Heart left ventricle (tissue), 16 donors: ENCODE measurements at regions not wholly inside any gene's neighbourhood (a gene's known extent, or its start where the extent isn't known, plus 50 kb on each side); places are given as distances from the start of the nearest gene placed in this dataset.

Experiments
- ATAC-seq, 4 donors: fragments of 200-7000 bp; cut with Tn5 transposase; one replicate each; pipeline ENCODE4 v1.9.1; 2020 to 2022; ENCODE audit warnings: moderate library complexity in 4 of 4, mild to moderate bottlenecking in 3 of 4, moderate number of reproducible peaks in 1 of 4
- DNase-seq, 5 donors: peaks; one replicate each; pipeline ENCODE4 v3.0.0-alpha.2; 2020
- H3K27ac ChIP-seq, 12 donors: fragments of 200-600 bp; sonication (generic) in 4 of 12; one replicate each; pipeline versions ENCODE4 v1.5.0 to v1.8.0; 2016 to 2022; ENCODE audit warnings: mild to moderate bottlenecking in 2 of 12
- H3K27me3 ChIP-seq, 9 donors: fragments of 200-600 bp; sonication (generic) in 2 of 9; one replicate each; pipeline versions ENCODE4 v1.5.1 to v1.8.0; 2016 to 2022; ENCODE audit warnings: mild to moderate bottlenecking in 3 of 9
- H3K36me3 ChIP-seq, 9 donors: fragments of 200-600 bp; sonication (generic) in 2 of 9; one replicate each; pipeline versions ENCODE4 v1.5.0 to v1.8.0; 2018 to 2022; ENCODE audit warnings: mild to moderate bottlenecking in 2 of 9
- H3K4me1 ChIP-seq, 12 donors: fragments of 200-600 bp; sonication (generic) in 4 of 12; one replicate each; pipeline versions ENCODE4 v1.5.0 to v1.8.0; 2016 to 2022; ENCODE audit warnings: mild to moderate bottlenecking in 3 of 12
- H3K4me3 ChIP-seq, 12 donors: fragments of 200-600 bp; sonication (generic) in 4 of 12; one replicate each; pipeline versions ENCODE4 v1.5.0 to v1.8.0; 2017 to 2022; ENCODE audit warnings: mild to moderate bottlenecking in 9 of 12, moderate library complexity in 4 of 12
- H3K9me3 ChIP-seq, 12 donors: fragments of 200-600 bp; sonication (generic) in 4 of 12; one replicate each; pipeline versions ENCODE4 v1.5.0 to v1.8.0; 2016 to 2022; ENCODE audit warnings: mild to moderate bottlenecking in 1 of 12
- POLR2A ChIP-seq, 2 donors: fragments of 450-650 bp; IDR thresholded peaks; one replicate each; pipeline ENCODE4 v1.6.1; 2017; ENCODE audit warnings: antibody characterized with exemption in 2 of 2, mild to moderate bottlenecking in 2 of 2, moderate library complexity in 2 of 2
- WGBS, 4 donors: extraction: QIAGEN DNeasy Blood & Tissue Kit in 2 of 4; methylation state at CpG; one replicate each; pipeline versions ENCODE4 v1.1.5 to v1.1.7; 2013 to 2018; 5-methylcytosine and 5-hydroxymethylcytosine counted together
- intact Hi-C, 10 donors: fragments of 100-400 bp; cut with DNase I; formaldehyde crosslinking; loops; one replicate each; pipeline versions ENCODE4 v1.11.1 to v1.14.2; 2022
- TF ChIP-seq, protein P1 (sequence below), 12 donors: fragments of 200-600 bp; sonication (generic) in 4 of 12; IDR thresholded peaks; one replicate each; pipeline versions ENCODE4 v1.5.0 to v1.8.0; 2018 to 2022; ENCODE audit warnings: antibody characterized with exemption in 12 of 12, mild to moderate bottlenecking in 5 of 12
- donor health status: ischemic (EF 13 %, LVEDD 7.1; RV severe dilation, severe dysfunction).
- donor health status: healthy with polysubstance abuse.
- donor health status: DM: no; HTN: yes; CAD: no.
- donor health status: DM: no; HTN: no; CAD: no.
- donor health status: ischemic (EF 25% LVEDD 6.9; RV normal size, moderate dysfunction).
- donor health status: ischemic (EF 25% LVEDD 5.7; RV mildly dilated, moderate dysfunction).
- donor health status: healthy.
- donor health status: DM: yes; HTN: yes; CAD: no.
- donor health status: ischemic (EF 35%, LVEDD 5.7; RV mildly dilated, moderate dysfunction).
- donor health status: nonischemic (EF 11% LVEDD 7.7; RV severe dilation, severe dysfunction).
- donor health status: DM: yes; HTN: yes; CAD: no.
- donor health status: PGD.
- donor health status: ischemic (EF 29% LVEDD 5.4; RV normal size, mild dysfunction).
- donor health status: nonischemic (EF 23%, LVEDD 6.1; RV moderate dilation, normal function).

DNA sequence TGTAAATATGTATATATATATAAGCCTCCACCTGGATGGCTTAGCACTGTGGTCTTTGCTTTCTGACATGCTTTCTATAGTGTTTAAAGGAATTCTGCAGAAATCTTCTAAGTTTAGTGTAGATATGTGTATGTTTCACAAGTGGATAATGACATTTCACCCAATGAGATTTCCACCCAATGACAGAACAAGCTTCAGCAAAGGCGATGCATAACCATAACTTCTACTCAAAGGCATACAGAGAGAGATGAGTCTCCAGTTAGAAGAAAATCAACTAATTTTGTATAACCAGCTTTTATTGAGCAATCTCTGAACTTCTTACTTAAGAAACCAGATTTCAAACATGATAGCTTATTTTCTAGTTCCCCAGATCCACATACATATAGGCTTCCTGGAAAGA is 134.0 kb downstream of the DYRK2 start:
- Histone ChIP-seq H3K36me3 (no peaks in the 10 kb centered on the region), H3K4me3 (no peak overlapping the region), H3K4me1 (peaks cover 0 to 12% (median 2%) of the 10 kb centered on the region in 12 donors), H3K9me3 (no peaks in the 10 kb centered on the region), H3K27ac (peak overlapping the region in 2 of 12 donors; percentile 10 to 18), H3K27me3 (no peaks in the 10 kb centered on the region)
- no peak for ATAC-seq
- WGBS, 4 donors, result 94 to 98% (median 97%) methylated on average over 1 of the region's 1 CpG
- intact Hi-C loops, result loop anchor here in 1 of 10 donors (10.0 kb wide), 1 partner anchor 118 kb away; no protein-coding TSS in a partner anchor
- no peak for TF ChIP-seq POLR2A (IDR thresholded peaks at IDR 0.05)
- TF ChIP-seq, protein P1, sequence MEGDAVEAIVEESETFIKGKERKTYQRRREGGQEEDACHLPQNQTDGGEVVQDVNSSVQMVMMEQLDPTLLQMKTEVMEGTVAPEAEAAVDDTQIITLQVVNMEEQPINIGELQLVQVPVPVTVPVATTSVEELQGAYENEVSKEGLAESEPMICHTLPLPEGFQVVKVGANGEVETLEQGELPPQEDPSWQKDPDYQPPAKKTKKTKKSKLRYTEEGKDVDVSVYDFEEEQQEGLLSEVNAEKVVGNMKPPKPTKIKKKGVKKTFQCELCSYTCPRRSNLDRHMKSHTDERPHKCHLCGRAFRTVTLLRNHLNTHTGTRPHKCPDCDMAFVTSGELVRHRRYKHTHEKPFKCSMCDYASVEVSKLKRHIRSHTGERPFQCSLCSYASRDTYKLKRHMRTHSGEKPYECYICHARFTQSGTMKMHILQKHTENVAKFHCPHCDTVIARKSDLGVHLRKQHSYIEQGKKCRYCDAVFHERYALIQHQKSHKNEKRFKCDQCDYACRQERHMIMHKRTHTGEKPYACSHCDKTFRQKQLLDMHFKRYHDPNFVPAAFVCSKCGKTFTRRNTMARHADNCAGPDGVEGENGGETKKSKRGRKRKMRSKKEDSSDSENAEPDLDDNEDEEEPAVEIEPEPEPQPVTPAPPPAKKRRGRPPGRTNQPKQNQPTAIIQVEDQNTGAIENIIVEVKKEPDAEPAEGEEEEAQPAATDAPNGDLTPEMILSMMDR (IDR thresholded peaks at IDR 0.05), result no peak
- no peak for DNase-seq

DNA sequence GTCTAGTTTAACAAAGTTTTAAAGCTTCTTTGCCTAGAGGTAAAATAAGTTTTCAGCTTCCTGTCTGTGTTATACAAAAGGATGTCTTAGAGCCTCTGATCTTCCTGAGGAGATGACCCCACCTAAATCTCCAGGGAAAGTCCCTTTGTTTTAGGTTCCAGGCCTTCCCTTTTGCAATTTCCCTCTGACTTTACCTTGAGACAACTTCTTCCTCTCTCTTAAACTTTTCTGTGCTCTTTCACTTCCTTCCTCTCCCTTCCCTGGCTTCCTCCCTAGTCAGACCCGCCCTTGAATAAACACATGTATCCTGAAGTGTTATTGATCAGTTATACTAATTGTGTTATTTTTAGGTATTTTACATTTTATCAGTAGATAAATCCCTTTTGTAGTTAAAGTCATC is 134.8 kb downstream of the DYRK2 start:
- ATAC-seq, result peak in 2 of 4 donors; percentile 27 to 71
- Histone ChIP-seq H3K9me3 (no peaks in the 10 kb centered on the region), H3K4me3 (no peak overlapping the region), H3K36me3 (no peaks in the 10 kb centered on the region), H3K27me3 (no peaks in the 10 kb centered on the region), H3K4me1 (peaks cover 0 to 20% (median 4%) of the 10 kb centered on the region in 12 donors), H3K27ac (peak overlapping the region in 6 of 12 donors; percentile 42 to 66 (median 56))
- DNase-seq, result no peak
- intact Hi-C loops, result loop anchor here in 1 of 10 donors (10.0 kb wide), 1 partner anchor 119 kb away; no protein-coding TSS in a partner anchor
- TF ChIP-seq POLR2A (IDR thresholded peaks at IDR 0.05), result no peak
- TF ChIP-seq, protein P1 (IDR thresholded peaks at IDR 0.05), result no peak
- 60 to 68% (median 63%) methylated on average over 1 of the region's 1 CpG for WGBS, 4 donors

DNA sequence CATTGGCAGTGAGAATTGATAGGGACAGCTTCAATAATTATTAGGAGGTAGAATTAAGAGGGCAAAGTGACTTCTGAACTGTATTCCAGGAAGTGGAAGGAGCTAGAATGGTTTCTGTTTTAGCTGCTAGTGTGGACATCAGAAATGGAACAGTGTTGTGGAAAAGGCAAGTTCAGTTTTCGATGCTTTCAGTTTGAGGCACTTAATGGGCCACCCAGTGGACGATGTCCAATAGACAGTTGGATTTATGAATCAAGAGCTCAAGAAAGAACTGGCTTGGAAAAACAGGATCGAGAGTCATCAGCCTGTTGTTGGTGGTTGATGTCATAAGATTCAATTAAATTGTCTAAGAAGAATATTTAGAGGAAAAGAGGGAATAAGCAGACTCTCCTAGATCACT is 136.3 kb downstream of the DYRK2 start:
- intact Hi-C loops, result loop anchor here in 1 of 10 donors (10.0 kb wide), 1 partner anchor 120 kb away; no protein-coding TSS in a partner anchor

DNA sequence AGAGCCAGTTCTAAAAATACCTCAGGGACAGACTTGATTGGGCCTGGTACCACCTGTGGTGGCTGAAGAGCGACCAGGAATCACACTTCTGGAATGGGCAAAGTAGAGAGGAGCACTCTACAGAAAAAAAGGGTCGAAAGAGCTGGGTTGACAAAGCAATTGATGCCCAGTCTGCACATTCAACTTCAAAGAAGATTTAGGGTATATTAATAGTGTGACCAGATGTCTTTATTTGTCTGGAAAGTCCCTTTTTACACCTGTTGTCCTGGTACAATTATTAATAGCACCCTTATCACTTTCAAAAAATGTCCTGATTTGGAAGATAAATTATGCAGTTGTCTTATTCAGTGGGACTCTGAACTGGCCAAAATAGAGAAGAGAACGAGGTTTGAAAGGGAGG is 137.5 kb downstream of the DYRK2 start:
- Histone ChIP-seq H3K4me3 (no peak overlapping the region), H3K9me3 (peaks cover 0 to 2% (median 0%) of the 10 kb centered on the region in 12 donors), H3K27me3 (no peaks in the 10 kb centered on the region), H3K36me3 (no peaks in the 10 kb centered on the region), H3K4me1 (peaks cover 0 to 26% (median 12%) of the 10 kb centered on the region in 12 donors), H3K27ac (no peak overlapping the region)
- 70 to 81% (median 74%) methylated on average over 3 of the region's 3 CpGs for WGBS, 4 donors
- intact Hi-C loops, result loop anchor here in 1 of 10 donors (10.0 kb wide), 1 partner anchor 121 kb away; no protein-coding TSS in a partner anchor
- ATAC-seq (no peak), DNase-seq (no peak)
- TF ChIP-seq, protein P1 (IDR thresholded peaks at IDR 0.05), result no peak
- TF ChIP-seq POLR2A (IDR thresholded peaks at IDR 0.05), result no peak

More for the DNA sequence above, 136.3 kb downstream of the DYRK2 start:
- DNase-seq (no peak), ATAC-seq (no peak)
- 74 to 90% (median 80%) methylated on average over 3 of the region's 3 CpGs for WGBS, 4 donors
- Histone ChIP-seq H3K4me3 (no peak overlapping the region), H3K27ac (peak overlapping the region in 2 of 12 donors; percentile 7 to 55), H3K36me3 (no peaks in the 10 kb centered on the region), H3K9me3 (no peaks in the 10 kb centered on the region), H3K4me1 (peaks cover 0 to 26% (median 12%) of the 10 kb centered on the region in 12 donors), H3K27me3 (no peaks in the 10 kb centered on the region)
- TF ChIP-seq, protein P1 (IDR thresholded peaks at IDR 0.05), result no peak
- TF ChIP-seq POLR2A (IDR thresholded peaks at IDR 0.05), result no peak
